ENCODE measurements at regions not wholly inside any gene's neighbourhood (a gene's known extent, or its start where the extent isn't known, plus 50 kb on each side); places are given as distances from the start of the nearest gene placed in this dataset.

DNA sequence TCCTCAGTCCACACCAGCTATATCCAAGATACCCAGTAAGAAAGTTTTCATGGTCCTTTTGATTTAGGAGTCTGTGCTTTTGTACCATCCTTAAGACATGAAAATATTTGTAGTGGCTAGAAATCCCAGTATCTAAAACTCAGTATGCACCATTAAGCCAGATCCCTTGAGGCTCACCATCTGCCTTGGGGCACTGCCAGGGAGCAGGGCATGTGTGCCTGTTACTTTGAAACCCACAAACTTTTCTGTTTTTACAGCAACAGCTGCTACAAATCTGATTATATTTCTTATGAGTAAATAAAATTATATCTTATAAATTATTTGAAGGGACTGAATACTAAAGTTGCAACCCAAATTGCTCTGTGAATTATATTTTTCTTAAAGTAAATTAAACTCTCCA lies 290.5 kb upstream of the MANEA start:
- Mint-ChIP-seq H3K36me3 (no peaks in the 10 kb centered on the region), H3K27ac (no peak overlapping the region), H3K9me3 (ENCODE audit: low read depth) (no peaks in the 10 kb centered on the region), H3K4me1 (no peaks in the 10 kb centered on the region), H3K4me3 (no peak overlapping the region), H3K27me3 (no peaks in the 10 kb centered on the region)
- CTCF ChIA-PET = no interaction called here
- ATAC-seq = no peak
- DNase-seq = no peak

DNA sequence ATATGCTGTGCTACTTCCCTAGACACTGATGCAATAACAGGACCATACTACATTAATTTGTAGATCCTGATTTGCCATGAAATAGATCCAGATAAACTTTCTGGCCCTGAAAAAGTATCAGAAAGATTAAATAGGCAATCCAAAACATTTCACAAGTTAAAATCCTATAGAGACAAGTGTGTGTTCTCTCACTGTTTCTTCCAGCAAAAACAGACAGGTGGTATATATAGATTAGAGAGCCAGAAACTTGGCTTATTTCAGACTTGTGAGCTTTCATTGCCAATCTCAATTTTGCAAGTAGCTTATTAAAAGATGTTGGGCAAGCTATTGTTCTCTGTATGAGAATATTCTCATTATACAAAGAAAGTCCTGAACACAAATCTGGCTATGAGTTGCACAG lies 289.1 kb upstream of the MANEA start:
- no peaks in the 10 kb centered on the region for H3K9me3 Mint-ChIP-seq (ENCODE audit: low read depth)
- H3K27me3 Mint-ChIP-seq = no peaks in the 10 kb centered on the region
- H3K27ac Mint-ChIP-seq = no peak overlapping the region
- DNase-seq = no peak
- H3K36me3 Mint-ChIP-seq = no peaks in the 10 kb centered on the region
- CTCF ChIA-PET = no interaction called here
- no peak overlapping the region for H3K4me3 Mint-ChIP-seq
- H3K4me1 Mint-ChIP-seq = no peaks in the 10 kb centered on the region
- no peak for ATAC-seq

DNA sequence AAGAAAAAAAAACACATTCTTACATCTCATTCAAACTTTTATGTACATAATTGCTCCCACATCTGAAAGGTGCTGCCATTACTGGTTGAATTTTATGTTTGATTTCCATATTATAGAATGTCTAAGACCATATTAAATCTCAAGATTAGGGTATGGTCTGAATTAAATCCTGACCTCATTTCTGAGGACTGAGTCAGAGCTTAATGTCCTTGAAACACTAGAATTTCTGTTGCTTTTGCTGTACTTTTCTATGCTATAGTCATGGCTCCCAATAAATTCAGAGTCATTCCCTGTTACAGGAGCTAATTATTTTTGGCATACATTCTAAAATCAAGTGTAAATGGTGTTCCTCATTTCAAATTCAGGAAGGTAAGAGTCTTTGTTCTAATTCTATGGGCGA lies 285.3 kb upstream of the MANEA start:
- H3K9me3 Mint-ChIP-seq (ENCODE audit: low read depth) = no peaks in the 10 kb centered on the region
- DNase-seq = no peak
- no peaks in the 10 kb centered on the region for H3K27me3 Mint-ChIP-seq
- CTCF ChIA-PET = no interaction called here
- H3K36me3 Mint-ChIP-seq = no peaks in the 10 kb centered on the region
- no peak for ATAC-seq
- H3K4me3 Mint-ChIP-seq = no peak overlapping the region
- H3K4me1 Mint-ChIP-seq = no peaks in the 10 kb centered on the region
- no peak overlapping the region for H3K27ac Mint-ChIP-seq

DNA sequence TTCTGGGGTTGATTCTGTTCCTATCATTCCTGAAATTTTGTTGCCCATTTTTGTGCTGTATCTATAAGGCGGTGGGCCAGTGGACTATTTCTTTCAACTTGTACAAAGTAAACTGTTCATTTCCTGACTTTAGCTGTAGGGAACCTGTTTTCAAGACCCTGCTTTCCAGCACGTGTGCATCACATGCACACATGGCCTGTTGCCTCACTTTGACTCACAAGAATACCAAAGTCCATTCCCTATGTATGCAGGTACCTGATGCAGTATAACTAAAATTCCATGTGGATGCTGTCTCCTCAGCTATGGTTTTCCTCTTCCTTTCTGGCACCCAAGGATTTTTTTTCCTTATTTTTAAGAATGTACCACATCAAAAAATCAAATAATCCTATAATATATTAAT lies 284.1 kb upstream of the MANEA start:
- no peak for DNase-seq
- Mint-ChIP-seq H3K4me3 (no peak overlapping the region), H3K27ac (no peak overlapping the region), H3K36me3 (no peaks in the 10 kb centered on the region), H3K27me3 (no peaks in the 10 kb centered on the region), H3K9me3 (ENCODE audit: low read depth) (no peaks in the 10 kb centered on the region), H3K4me1 (no peaks in the 10 kb centered on the region)
- CTCF ChIA-PET = no interaction called here
- ATAC-seq = no peak

GRCh38 chr6:95294043-95294442 lies 283.3 kb upstream of the MANEA start:
- Mint-ChIP-seq H3K4me3 (no peak overlapping the region), H3K4me1 (no peaks in the 10 kb centered on the region)

DNA sequence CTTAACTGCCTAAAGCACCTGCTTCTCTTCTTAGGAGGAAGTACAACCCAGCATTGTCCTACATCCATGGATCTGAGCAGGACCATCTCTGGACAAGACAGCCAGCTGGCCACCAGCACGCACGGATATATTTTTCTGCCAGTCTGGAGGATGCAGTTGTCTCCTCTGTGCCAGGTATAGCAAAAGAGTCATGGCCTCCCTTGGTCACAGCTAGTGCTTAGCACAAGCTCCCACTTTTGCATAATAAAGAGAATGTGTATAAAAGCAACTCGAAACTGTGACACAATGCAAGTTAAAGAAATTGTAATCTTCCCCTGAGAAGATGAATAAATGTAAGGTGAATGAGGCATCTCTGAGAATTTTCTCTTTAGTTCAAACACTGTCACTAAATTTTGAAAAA lies 267.8 kb upstream of the MANEA start:
- Mint-ChIP-seq H3K9me3 (ENCODE audit: low read depth) (no peaks in the 10 kb centered on the region), H3K27me3 (no peaks in the 10 kb centered on the region), H3K4me1 (no peaks in the 10 kb centered on the region), H3K4me3 (no peak overlapping the region), H3K36me3 (no peaks in the 10 kb centered on the region), H3K27ac (no peak overlapping the region)
- DNase-seq (no peak), ATAC-seq (no peak)
- CTCF ChIA-PET = no interaction called here

More at GRCh38 chr6:95294043-95294442, 283.3 kb upstream of the MANEA start:
- Mint-ChIP-seq H3K36me3 (no peaks in the 10 kb centered on the region), H3K9me3 (ENCODE audit: low read depth) (no peaks in the 10 kb centered on the region), H3K27me3 (no peaks in the 10 kb centered on the region), H3K27ac (no peak overlapping the region)
- DNase-seq = no peak
- no peak for ATAC-seq
- CTCF ChIA-PET = no interaction called here

GRCh38 chr6:95318137-95318536 lies 259.2 kb upstream of the MANEA start:
- CTCF ChIA-PET = no interaction called here
- no peaks in the 10 kb centered on the region for H3K36me3 Mint-ChIP-seq
- no peaks in the 10 kb centered on the region for H3K27me3 Mint-ChIP-seq
- H3K4me1 Mint-ChIP-seq = no peaks in the 10 kb centered on the region
- no peak for ATAC-seq
- no peak for DNase-seq
- H3K27ac Mint-ChIP-seq = no peak overlapping the region
- H3K4me3 Mint-ChIP-seq = no peak overlapping the region
- H3K9me3 Mint-ChIP-seq (ENCODE audit: low read depth) = no peaks in the 10 kb centered on the region

DNA sequence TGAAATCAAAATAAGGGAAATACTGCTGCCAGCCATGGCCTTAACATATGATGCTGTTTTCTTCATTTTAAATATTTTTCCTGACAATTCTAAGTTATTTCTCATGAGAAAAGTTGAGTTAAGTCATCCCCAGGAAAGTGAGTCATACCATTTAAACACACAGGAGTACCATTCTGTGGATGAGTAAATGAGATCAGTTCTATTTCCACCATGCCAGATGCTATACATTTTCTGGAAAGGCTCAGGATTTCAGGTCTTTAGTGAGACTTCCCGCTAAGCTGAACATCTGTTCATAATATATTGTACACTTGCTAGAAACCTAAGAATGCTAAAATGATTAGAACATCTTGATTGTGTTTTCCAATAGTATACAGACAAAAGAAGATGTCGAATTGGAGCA lies 256.2 kb upstream of the MANEA start:
- no peak overlapping the region for H3K27ac Mint-ChIP-seq
- H3K9me3 Mint-ChIP-seq (ENCODE audit: low read depth) = no peaks in the 10 kb centered on the region
- CTCF ChIA-PET = no interaction called here
- H3K27me3 Mint-ChIP-seq = no peaks in the 10 kb centered on the region
- no peaks in the 10 kb centered on the region for H3K4me1 Mint-ChIP-seq
- ATAC-seq (no peak), DNase-seq (no peak)
- no peaks in the 10 kb centered on the region for H3K36me3 Mint-ChIP-seq
- no peak overlapping the region for H3K4me3 Mint-ChIP-seq

GRCh38 chr6:95325916-95326315 lies 251.4 kb upstream of the MANEA start:
- CTCF ChIA-PET = no interaction called here
- Mint-ChIP-seq H3K4me3 (no peak overlapping the region), H3K27me3 (no peaks in the 10 kb centered on the region), H3K36me3 (no peaks in the 10 kb centered on the region), H3K27ac (no peak overlapping the region), H3K4me1 (no peaks in the 10 kb centered on the region), H3K9me3 (ENCODE audit: low read depth) (no peaks in the 10 kb centered on the region)
- DNase-seq = no peak
- no peak for ATAC-seq

GRCh38 chr6:95328231-95328630 lies 249.1 kb upstream of the MANEA start:
- H3K27ac Mint-ChIP-seq = no peak overlapping the region
- ATAC-seq (no peak), DNase-seq (no peak)
- no peaks in the 10 kb centered on the region for H3K27me3 Mint-ChIP-seq
- no peaks in the 10 kb centered on the region for H3K4me1 Mint-ChIP-seq
- no peak overlapping the region for H3K4me3 Mint-ChIP-seq
- CTCF ChIA-PET = no interaction called here
- no peaks in the 10 kb centered on the region for H3K9me3 Mint-ChIP-seq (ENCODE audit: low read depth)
- H3K36me3 Mint-ChIP-seq = no peaks in the 10 kb centered on the region

- CTCF ChIA-PET = no interaction called here
- Mint-ChIP-seq H3K27ac (no peak overlapping the region), H3K9me3 (ENCODE audit: low read depth) (no peaks in the 10 kb centered on the region), H3K4me3 (no peak overlapping the region), H3K36me3 (no peaks in the 10 kb centered on the region), H3K27me3 (no peaks in the 10 kb centered on the region), H3K4me1 (no peaks in the 10 kb centered on the region)
- ATAC-seq = no peak
- no peak for DNase-seq
Measured at GRCh38 chr6:95352064-95352795, 225.1 kb upstream of the MANEA start.

DNA sequence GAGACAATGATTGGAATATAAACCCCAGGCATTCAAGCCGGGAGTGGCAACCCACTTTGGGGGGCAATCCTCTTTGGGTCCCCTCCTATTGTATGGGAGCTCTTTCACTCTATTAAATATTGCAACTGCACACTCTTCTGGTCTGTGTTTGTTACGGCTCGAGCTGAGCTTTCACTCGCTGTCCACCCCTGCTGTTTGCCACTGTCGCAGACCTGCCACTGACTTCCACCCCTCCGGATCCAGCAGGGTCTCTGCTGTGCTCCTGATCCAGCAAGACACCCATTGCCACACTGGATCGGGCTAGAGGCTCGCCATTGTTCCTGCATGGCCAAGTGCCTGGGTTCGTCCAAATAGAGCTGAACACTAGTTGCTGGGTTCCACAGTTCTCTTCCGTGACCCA lies 222.8 kb upstream of the MANEA start:
- ATAC-seq (no peak), DNase-seq (no peak)
- Mint-ChIP-seq H3K4me3 (no peak overlapping the region), H3K9me3 (ENCODE audit: low read depth) (no peaks in the 10 kb centered on the region), H3K27me3 (no peaks in the 10 kb centered on the region), H3K36me3 (no peaks in the 10 kb centered on the region), H3K27ac (no peak overlapping the region), H3K4me1 (no peaks in the 10 kb centered on the region)
- CTCF ChIA-PET = no interaction called here

- CTCF ChIA-PET = no interaction called here
- H3K4me1 Mint-ChIP-seq = no peaks in the 10 kb centered on the region
- no peak overlapping the region for H3K27ac Mint-ChIP-seq
- H3K36me3 Mint-ChIP-seq = no peaks in the 10 kb centered on the region
- no peak overlapping the region for H3K4me3 Mint-ChIP-seq
- ATAC-seq (no peak), DNase-seq (no peak)
- no peaks in the 10 kb centered on the region for H3K9me3 Mint-ChIP-seq (ENCODE audit: low read depth)
- H3K27me3 Mint-ChIP-seq = no peaks in the 10 kb centered on the region
Measured at GRCh38 chr6:95357380-95358020, 219.8 kb upstream of the MANEA start.

DNA sequence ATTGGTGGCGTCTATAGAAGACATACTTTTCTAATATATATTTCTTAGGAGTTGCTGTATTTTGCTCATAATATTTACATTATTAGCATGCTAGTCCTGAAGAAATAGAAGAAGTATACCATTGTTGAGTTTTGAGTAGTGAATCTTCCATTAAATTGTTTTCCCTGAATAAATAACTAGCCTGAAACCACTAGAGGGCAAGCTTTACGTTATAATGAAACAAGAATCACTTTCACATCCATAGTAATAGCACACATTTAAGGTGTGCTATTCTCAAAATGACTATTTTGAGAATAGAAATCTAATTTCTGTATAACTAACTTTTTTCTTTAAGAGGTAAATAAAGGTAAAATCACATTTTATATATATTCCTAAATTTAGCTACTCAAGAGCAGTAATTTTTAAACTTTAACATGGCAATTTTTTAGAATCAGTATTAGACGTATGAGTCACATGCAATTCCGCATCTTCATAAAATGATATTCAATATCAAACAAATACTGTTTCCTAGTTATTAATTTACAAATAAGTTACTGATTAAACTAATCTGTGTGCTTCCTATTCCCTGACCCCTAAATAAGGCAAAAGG lies 213.2 kb upstream of the MANEA start:
- no peaks in the 10 kb centered on the region for H3K36me3 Mint-ChIP-seq
- no peak overlapping the region for H3K27ac Mint-ChIP-seq
- no peaks in the 10 kb centered on the region for H3K9me3 Mint-ChIP-seq (ENCODE audit: low read depth)
- H3K4me1 Mint-ChIP-seq = no peaks in the 10 kb centered on the region
- CTCF ChIA-PET = interaction anchor here (1.5 kb wide), 1 partner anchor 1696 kb away, joined by 3 read pairs; no protein-coding TSS in a partner anchor
- H3K27me3 Mint-ChIP-seq = no peaks in the 10 kb centered on the region
- ATAC-seq = no peak
- H3K4me3 Mint-ChIP-seq = no peak overlapping the region
- DNase-seq = no peak
